Kasumi-1 (cell line): ENCODE measurements at regions not wholly inside any gene's neighbourhood (a gene's known extent, or its start where the extent isn't known, plus 50 kb on each side); places are given as distances from the start of the nearest gene placed in this dataset.
"Not testable (repeated sequence)": the region's sequence is repeated elsewhere in the genome, so short reads cannot be mapped to it uniquely, and the experiment has no call there.

Source experiments
- DNase-seq, 2 experiments: peaks; one replicate each; lab custom pipeline; 2025; lab: John Stamatoyannopoulos, UW

DNA sequence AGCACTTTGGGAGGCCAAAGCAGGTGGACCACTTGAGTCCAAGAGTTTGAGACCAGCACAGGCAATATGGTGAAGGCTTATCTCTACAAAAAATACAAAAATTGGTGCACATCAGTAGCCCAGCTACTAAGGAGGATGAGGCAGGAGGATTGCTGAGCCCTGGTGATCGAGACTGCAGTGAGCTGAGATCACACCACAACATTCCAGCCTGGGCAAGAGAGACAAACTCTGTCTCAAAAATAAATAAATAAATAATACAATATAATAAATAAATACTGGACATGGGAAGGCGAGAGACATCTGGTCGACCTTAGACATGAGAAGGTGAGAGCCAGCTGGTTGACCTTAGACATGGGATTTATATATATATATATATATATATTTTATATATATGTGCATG, 119.8 kb upstream of the SLC38A4 start:
- DNase-seq, result no peak

- no peak for DNase-seq
Measured at GRCh38 chr12:46946137-46946536, 120.3 kb upstream of the SLC38A4 start.

GRCh38 chr12:46948936-46949545, 123.2 kb upstream of the SLC38A4 start:
- no peak for DNase-seq

- DNase-seq, result no peak
Measured at GRCh38 chr12:46950094-46950493, 124.3 kb upstream of the SLC38A4 start.

- DNase-seq, result no peak
Measured at GRCh38 chr12:46952880-46953483, 126.4 kb upstream of the PCED1B start.

DNA sequence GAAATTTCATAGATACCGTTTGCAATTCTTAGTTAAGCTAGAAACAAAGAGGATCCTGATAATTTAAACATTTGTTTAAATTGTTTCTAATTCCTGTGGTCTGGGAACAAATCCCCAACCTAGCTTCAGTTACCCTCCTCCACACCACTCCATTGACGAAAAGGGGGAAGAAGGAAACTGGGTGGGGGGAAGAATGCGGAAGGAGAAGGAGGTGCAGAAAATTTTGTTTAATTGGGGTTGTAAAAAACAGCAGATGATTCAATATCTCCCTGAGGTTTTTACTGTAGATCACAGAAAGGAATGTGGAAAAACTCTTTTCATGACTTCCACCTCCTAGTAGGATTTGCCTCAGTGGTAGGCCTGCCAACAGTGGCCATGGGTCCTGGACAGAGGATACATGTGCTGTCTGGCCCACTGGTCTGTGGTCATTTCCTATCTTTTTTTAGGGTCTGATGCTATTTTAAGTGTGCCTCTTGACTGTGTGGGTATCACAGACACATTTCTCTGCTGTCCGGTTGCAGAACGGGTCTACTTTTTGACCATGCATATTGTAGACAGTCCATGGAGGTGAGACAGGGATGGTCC, 122.9 kb upstream of the PCED1B start:
- DNase-seq, result peak in 1 of 2 experiments; percentile 3

GRCh38 chr12:46958053-46958452, 121.4 kb upstream of the PCED1B start:
- no peak for DNase-seq

GRCh38 chr12:46958599-46959290, 120.7 kb upstream of the PCED1B start:
- DNase-seq, result no peak

- DNase-seq, result no peak
Measured at GRCh38 chr12:46959502-46959901, 119.9 kb upstream of the PCED1B start.

- no peak for DNase-seq
Measured at GRCh38 chr12:46960681-46961080, 118.7 kb upstream of the PCED1B start.

- no peak for DNase-seq
Measured at GRCh38 chr12:46963191-46963590, 116.2 kb upstream of the PCED1B start.

GRCh38 chr12:46963977-46964971, 115.1 kb upstream of the PCED1B start:
- DNase-seq, result no peak

- DNase-seq, result no peak
Measured at GRCh38 chr12:46965137-46965536, 114.3 kb upstream of the PCED1B start.

- no peak for DNase-seq
Measured at GRCh38 chr12:46965880-46966279, 113.5 kb upstream of the PCED1B start.

DNA sequence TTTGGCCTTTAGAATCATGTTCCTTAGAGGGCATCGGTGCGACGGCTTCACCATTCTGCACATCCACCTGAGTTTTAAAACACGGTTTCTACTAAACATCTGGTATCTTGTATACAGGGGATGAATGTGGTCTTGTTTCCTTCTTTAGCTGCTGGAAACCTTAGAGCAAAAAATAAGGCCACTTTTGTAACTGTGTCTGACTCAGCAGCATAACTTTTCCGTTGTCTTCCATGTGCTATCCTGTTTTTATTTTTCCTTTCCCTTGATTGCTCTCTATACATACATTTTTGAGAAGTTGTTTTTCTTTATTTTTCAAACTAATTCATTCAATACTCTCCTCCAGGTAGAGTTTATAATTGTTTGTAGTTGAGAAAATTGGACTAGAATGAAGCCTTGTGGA, 108.8 kb upstream of the PCED1B start:
- no peak for DNase-seq

DNA sequence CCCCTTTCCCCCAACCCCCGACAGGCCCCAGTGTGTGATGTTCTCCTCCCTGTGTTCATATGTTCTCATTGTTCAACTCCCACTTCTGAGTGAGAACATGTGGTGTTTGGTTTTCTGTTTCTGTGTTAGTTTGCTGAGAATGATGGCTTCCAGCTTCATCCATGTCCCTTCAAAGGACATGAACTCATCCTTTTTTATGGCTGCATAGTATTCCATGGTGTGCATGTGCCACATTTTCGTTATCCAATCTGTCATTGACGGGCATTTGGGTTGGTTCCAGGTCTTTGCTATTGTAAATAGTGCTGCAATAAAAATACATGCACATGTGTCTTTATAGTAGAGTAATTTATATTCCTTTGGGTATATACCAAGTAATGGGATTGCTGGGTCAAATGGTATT, 105.5 kb upstream of the PCED1B start:
- DNase-seq, result not testable (repeated sequence)

GRCh38 chr12:46977871-46978375, 101.5 kb upstream of the PCED1B start:
- no peak for DNase-seq

DNA sequence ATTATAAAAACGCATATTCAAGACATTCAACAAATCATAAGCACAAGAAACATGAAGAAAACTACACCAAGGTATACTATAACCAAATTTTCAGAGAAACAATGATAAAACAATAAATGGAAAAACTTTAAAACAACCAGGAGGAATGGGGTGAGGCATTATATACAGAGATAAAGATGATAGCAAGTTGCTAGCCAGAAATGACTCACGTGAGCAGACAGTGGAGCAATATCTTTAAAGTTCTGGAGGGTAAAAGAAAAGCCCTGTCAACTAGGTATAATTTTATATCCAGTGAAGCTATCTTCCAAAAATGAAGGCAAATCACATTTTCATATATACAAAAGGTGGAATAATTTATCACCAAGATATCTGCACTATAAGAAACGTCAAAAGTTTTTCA, 97.8 kb upstream of the PCED1B start:
- no peak for DNase-seq

DNA sequence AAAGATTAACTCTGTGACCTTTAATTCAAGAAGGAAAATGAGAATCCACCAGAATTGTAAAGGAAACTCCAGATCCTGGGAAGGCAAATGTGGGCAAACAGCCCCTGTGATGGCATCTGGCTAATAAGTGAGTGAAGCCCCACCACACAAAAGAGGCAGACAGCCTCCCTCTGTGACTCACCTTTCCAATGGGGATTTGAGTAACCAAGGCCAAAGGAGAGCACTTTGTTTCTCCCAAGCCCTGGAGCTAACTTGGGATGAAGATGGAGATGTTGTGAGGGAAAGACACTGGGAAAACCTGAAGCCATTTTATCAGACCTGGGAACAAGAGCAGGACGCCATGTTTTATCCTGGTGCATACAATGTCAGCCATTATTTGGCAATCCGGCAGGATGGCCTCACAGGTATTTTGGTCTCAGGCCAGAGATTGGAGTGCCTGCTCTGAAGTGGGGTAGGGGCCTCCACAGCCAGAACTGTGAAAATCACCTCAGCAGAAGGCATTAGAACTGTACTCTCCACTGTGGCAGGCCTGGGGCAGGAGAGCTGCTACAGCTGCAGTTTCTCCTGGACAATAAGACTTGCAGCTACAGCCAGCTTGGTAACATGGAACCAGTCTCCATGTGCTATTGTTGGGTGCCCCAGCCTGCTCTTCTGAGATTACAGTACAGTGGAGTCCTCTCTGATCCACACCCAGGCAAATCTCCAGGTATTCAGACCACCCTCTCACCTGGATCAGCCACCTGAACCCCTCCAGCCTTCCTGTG, 96.6 kb upstream of the PCED1B start:
- no peak for DNase-seq

DNA sequence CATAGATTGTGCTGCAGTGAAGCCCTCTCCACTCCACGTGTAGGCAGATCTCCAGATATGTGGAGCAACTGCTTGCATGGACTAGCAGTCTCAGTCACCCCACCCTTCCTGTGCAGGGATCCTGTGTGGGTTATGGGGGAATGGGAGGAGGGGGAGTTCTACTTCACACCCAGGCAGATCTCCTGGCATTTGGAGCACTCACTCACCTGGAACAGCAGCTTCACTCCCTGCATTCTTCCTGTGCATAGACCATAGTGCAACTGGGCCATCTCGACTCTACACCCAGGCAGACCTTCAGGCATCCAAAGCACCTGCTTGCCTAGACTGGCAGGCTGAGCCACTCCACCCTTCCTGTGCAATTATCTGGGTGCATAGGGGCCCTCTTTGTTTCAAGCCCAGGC, 96.0 kb upstream of the PCED1B start:
- no peak for DNase-seq
